ENCODE measurements at regions not wholly inside any gene's neighbourhood (a gene's known extent, or its start where the extent isn't known, plus 50 kb on each side); places are given as distances from the start of the nearest gene placed in this dataset.

DNA sequence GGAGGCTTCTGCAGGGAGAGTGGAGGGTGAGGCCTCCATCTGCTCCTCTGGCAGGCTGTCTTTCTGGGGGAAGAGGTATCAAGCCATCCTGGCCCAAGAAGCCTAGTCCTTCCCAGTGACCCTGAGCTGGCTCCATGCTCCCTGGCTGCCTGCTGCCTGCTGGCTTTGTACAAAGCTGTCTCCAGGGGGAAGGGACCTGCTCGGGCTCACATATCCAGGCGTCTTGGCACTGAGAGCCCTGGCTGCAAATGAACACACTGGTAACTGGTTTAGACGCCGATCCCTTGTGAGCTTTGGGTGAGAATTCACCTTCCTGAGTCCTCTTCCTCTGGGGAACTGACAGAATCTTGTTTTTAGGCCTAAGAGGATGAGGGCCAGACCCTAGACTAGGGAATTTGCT lies 210.3 kb upstream of the ZBED5 start:
- no peak overlapping the region for H3K27ac ChIP-seq (ENCODE audit: low read depth in 2 of 2, low read length in 1 of 2)
- H3K4me1 ChIP-seq (ENCODE audit: control insufficient read depth in 2 of 2, insufficient read depth in 2 of 2, low read length in 1 of 2) = no peaks in the 10 kb centered on the region
- no peak overlapping the region for H3K4me3 ChIP-seq (ENCODE audit: low read depth in 1 of 2, low read length in 2 of 2)
- WGBS, 2 donors = 81 to 93% methylated on average over 4 of the region's 4 CpGs
- H3K9me3 ChIP-seq (ENCODE audit: control insufficient read depth in 2 of 2, insufficient read depth in 1 of 2, low read depth in 1 of 2, low read length in 1 of 2) = no peaks in the 10 kb centered on the region
- H3K27me3 ChIP-seq (ENCODE audit: control insufficient read depth in 1 of 2, insufficient read depth in 2 of 2, low read length in 2 of 2) = no peaks in the 10 kb centered on the region
- no peaks in the 10 kb centered on the region for H3K36me3 ChIP-seq (ENCODE audit: control insufficient read depth in 2 of 2, insufficient read depth in 2 of 2, low read length in 1 of 2)

DNA sequence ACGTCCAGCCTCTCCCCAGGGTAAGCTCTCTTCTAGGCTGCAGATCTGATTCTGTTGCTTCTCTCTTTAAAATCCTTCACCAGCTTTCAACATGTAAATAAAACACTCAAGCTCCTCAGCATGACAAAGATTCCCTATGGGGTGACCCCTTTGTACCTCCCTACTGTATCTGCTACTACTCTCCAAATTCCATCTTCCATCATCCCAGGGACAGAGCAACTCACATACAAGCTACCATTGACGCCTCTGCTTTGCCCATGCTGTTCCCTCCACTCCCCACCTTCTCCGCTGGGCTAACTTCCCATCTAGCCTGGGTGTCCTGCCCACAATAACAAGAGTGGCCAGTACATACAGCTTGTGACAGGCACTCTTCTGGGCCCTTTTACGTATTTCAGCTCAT lies 207.5 kb upstream of the ZBED5 start:
- WGBS, 2 donors = 91 to 94% methylated on average over 4 of the region's 4 CpGs
- Histone ChIP-seq H3K27ac (ENCODE audit: low read depth in 2 of 2, low read length in 1 of 2) (no peak overlapping the region), H3K4me3 (ENCODE audit: low read depth in 1 of 2, low read length in 2 of 2) (no peak overlapping the region), H3K27me3 (ENCODE audit: control insufficient read depth in 1 of 2, insufficient read depth in 2 of 2, low read length in 2 of 2) (no peaks in the 10 kb centered on the region), H3K9me3 (ENCODE audit: control insufficient read depth in 2 of 2, insufficient read depth in 1 of 2, low read depth in 1 of 2, low read length in 1 of 2) (no peaks in the 10 kb centered on the region), H3K4me1 (ENCODE audit: control insufficient read depth in 2 of 2, insufficient read depth in 2 of 2, low read length in 1 of 2) (no peaks in the 10 kb centered on the region), H3K36me3 (ENCODE audit: control insufficient read depth in 2 of 2, insufficient read depth in 2 of 2, low read length in 1 of 2) (no peaks in the 10 kb centered on the region)

DNA sequence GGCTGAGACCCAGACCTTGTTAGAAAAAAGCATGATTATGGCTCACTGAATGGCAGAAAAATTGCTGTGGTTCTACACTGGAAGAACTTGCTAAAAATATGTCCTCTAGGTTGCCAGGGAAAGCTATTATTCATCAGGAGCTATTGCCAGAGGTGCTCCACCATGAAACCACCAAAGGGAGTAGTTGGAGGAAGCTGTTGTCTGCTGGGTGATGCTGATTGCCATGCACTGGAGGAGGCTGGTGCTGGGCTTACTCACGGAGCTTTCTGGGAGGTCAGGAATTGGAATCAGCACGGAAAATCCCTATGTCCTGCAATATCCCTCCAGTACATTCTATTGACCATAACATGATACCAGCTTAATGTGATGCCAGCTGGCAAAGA lies 199.6 kb upstream of the ZBED5 start:
- Histone ChIP-seq H3K4me3 (ENCODE audit: low read depth in 1 of 2, low read length in 2 of 2) (no peak overlapping the region), H3K27me3 (ENCODE audit: control insufficient read depth in 1 of 2, insufficient read depth in 2 of 2, low read length in 2 of 2) (no peaks in the 10 kb centered on the region), H3K9me3 (ENCODE audit: control insufficient read depth in 2 of 2, insufficient read depth in 1 of 2, low read depth in 1 of 2, low read length in 1 of 2) (peaks cover 3 to 4% of the 10 kb centered on the region in 2 donors), H3K27ac (ENCODE audit: low read depth in 2 of 2, low read length in 1 of 2) (no peak overlapping the region), H3K36me3 (ENCODE audit: control insufficient read depth in 2 of 2, insufficient read depth in 2 of 2, low read length in 1 of 2) (no peaks in the 10 kb centered on the region), H3K4me1 (ENCODE audit: control insufficient read depth in 2 of 2, insufficient read depth in 2 of 2, low read length in 1 of 2) (no peaks in the 10 kb centered on the region)
- 78 to 90% methylated on average over 2 of the region's 2 CpGs for WGBS, 2 donors

DNA sequence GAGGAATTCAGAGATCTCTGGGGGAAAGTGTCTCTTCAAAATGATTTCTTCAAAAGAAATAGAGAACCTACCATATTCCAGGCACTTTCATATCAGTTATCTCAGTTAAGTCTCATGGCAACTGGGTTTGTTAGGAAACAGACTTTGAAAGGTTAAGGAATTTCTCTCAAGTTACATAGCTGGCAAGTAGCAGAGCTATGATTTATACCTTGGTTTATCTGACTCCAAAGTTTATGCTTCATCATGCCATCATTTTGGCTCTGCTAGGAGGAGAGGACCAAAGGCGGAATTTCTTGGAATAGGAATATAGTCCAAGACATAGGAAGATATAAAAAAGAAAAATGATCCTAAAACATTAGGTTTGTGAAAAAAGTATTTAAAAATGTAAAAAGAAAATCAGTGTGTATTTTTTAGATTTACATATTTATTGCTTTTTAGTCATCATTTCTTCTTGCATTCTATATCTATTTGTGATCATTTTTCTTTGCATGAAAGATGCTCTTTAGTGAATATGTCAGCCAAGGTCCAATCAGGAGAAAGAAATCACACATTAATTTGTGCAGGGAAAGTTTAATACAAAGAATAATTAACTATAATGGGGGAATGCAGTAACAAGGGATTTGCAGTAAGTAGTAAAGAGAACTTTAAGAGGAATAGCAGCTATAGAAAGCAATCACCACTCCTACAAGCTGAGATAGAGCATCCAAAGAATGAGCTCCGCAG lies 199.1 kb upstream of the ZBED5 start:
- H3K9me3 ChIP-seq (ENCODE audit: control insufficient read depth in 2 of 2, insufficient read depth in 1 of 2, low read depth in 1 of 2, low read length in 1 of 2) = peaks cover 3 to 4% of the 10 kb centered on the region in 2 donors
- H3K36me3 ChIP-seq (ENCODE audit: control insufficient read depth in 2 of 2, insufficient read depth in 2 of 2, low read length in 1 of 2) = no peaks in the 10 kb centered on the region
- no peaks in the 10 kb centered on the region for H3K4me1 ChIP-seq (ENCODE audit: control insufficient read depth in 2 of 2, insufficient read depth in 2 of 2, low read length in 1 of 2)
- no peaks in the 10 kb centered on the region for H3K27me3 ChIP-seq (ENCODE audit: control insufficient read depth in 1 of 2, insufficient read depth in 2 of 2, low read length in 2 of 2)
- no peak overlapping the region for H3K27ac ChIP-seq (ENCODE audit: low read depth in 2 of 2, low read length in 1 of 2)
- H3K4me3 ChIP-seq (ENCODE audit: low read depth in 1 of 2, low read length in 2 of 2) = no peak overlapping the region
- 92 to 93% methylated on average over 2 of the region's 2 CpGs for WGBS, 2 donors

DNA sequence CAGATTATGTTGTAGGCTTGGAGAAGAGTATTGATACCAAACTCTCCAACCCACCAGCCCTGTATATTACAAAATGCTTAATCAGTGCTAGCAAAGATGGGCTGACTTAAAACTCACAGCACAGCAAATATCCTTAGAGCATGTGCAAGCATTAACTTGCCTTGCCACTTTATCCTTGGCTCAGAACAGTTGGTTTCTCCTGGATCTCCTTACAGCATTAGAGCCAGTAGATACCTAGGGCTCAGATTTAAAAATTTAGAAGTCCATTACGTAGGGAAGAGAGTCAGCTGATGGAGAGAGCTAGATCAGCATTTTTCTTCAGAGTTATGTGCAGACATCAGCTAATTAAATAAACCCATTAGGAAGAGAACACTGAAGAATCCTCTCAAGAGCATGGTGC lies 198.5 kb upstream of the ZBED5 start:
- WGBS, 2 donors = 52 to 55% methylated on average over 1 of the region's 1 CpG
- no peaks in the 10 kb centered on the region for H3K36me3 ChIP-seq (ENCODE audit: control insufficient read depth in 2 of 2, insufficient read depth in 2 of 2, low read length in 1 of 2)
- H3K4me3 ChIP-seq (ENCODE audit: low read depth in 1 of 2, low read length in 2 of 2) = no peak overlapping the region
- H3K4me1 ChIP-seq (ENCODE audit: control insufficient read depth in 2 of 2, insufficient read depth in 2 of 2, low read length in 1 of 2) = no peaks in the 10 kb centered on the region
- H3K27ac ChIP-seq (ENCODE audit: low read depth in 2 of 2, low read length in 1 of 2) = no peak overlapping the region
- no peaks in the 10 kb centered on the region for H3K27me3 ChIP-seq (ENCODE audit: control insufficient read depth in 1 of 2, insufficient read depth in 2 of 2, low read length in 2 of 2)
- H3K9me3 ChIP-seq (ENCODE audit: control insufficient read depth in 2 of 2, insufficient read depth in 1 of 2, low read depth in 1 of 2, low read length in 1 of 2) = peaks cover 3 to 4% of the 10 kb centered on the region in 2 donors

DNA sequence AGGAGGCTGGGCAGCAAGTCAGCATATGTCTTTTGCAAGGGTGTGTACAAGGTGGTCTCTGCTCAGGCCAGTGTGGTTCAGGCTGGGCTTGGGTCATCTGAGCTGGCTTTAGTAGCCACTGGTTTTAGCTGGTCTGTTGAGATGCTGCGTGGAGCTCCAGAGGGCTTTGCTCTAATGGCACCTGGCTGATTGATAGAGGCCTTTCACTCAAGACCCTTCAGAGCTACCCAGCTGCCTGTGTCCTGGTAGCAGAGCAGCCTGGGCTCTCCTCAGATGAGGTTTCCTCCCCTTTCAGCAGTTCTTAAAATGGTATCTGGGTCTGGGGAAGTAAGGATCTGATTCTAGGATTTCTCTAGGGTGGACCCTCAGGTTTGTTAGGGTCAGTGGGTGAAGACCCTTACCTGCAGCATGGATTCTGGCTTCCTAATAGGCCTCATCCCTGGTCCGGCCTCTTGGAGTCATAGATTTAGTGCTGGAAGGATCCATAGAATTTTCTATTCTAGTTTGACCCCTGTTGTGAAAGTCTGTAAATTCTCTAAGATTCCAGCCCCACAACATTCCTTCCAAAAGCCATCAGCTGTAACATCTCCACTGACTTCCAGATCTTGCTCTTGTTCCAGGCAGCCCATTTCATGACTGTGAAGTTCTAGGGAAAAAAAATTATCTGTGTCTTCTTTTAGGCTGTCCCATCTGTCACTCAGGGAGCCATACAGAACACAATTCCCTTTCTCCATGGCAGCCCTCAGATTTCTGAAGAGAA lies 190.2 kb upstream of the ZBED5 start:
- no peak overlapping the region for H3K4me3 ChIP-seq (ENCODE audit: low read depth in 1 of 2, low read length in 2 of 2)
- H3K4me1 ChIP-seq (ENCODE audit: control insufficient read depth in 2 of 2, insufficient read depth in 2 of 2, low read length in 1 of 2) = no peaks in the 10 kb centered on the region
- H3K27ac ChIP-seq (ENCODE audit: low read depth in 2 of 2, low read length in 1 of 2) = no peak overlapping the region
- WGBS, 2 donors = 61 to 65% methylated on average over 2 of the region's 2 CpGs
- no peaks in the 10 kb centered on the region for H3K36me3 ChIP-seq (ENCODE audit: control insufficient read depth in 2 of 2, insufficient read depth in 2 of 2, low read length in 1 of 2)
- H3K27me3 ChIP-seq (ENCODE audit: control insufficient read depth in 1 of 2, insufficient read depth in 2 of 2, low read length in 2 of 2) = no peaks in the 10 kb centered on the region
- no peaks in the 10 kb centered on the region for H3K9me3 ChIP-seq (ENCODE audit: control insufficient read depth in 2 of 2, insufficient read depth in 1 of 2, low read depth in 1 of 2, low read length in 1 of 2)

DNA sequence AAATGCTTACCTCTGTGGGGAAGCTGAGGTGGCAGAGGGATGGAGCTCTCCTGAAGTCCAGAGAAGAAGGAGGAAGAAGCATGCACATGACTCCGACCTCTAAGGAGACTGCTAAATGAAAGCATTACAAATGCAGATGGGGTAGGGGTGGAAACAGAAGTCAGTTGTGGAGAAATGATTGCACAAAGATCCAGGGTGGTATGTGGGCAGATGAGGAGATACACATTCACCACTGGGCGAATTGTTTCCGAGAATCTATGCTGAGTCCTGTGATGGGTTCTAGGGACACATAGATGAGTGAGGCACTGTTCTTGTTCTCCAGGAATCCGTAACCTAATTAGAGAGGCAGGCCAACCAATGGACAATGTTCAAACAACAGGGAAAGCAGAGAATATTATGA lies 188.9 kb upstream of the ZBED5 start:
- no peaks in the 10 kb centered on the region for H3K4me1 ChIP-seq (ENCODE audit: control insufficient read depth in 2 of 2, insufficient read depth in 2 of 2, low read length in 1 of 2)
- no peak overlapping the region for H3K27ac ChIP-seq (ENCODE audit: low read depth in 2 of 2, low read length in 1 of 2)
- H3K36me3 ChIP-seq (ENCODE audit: control insufficient read depth in 2 of 2, insufficient read depth in 2 of 2, low read length in 1 of 2) = no peaks in the 10 kb centered on the region
- no peaks in the 10 kb centered on the region for H3K27me3 ChIP-seq (ENCODE audit: control insufficient read depth in 1 of 2, insufficient read depth in 2 of 2, low read length in 2 of 2)
- no peak overlapping the region for H3K4me3 ChIP-seq (ENCODE audit: low read depth in 1 of 2, low read length in 2 of 2)
- 91 to 93% methylated on average over 4 of the region's 4 CpGs for WGBS, 2 donors
- no peaks in the 10 kb centered on the region for H3K9me3 ChIP-seq (ENCODE audit: control insufficient read depth in 2 of 2, insufficient read depth in 1 of 2, low read depth in 1 of 2, low read length in 1 of 2)

DNA sequence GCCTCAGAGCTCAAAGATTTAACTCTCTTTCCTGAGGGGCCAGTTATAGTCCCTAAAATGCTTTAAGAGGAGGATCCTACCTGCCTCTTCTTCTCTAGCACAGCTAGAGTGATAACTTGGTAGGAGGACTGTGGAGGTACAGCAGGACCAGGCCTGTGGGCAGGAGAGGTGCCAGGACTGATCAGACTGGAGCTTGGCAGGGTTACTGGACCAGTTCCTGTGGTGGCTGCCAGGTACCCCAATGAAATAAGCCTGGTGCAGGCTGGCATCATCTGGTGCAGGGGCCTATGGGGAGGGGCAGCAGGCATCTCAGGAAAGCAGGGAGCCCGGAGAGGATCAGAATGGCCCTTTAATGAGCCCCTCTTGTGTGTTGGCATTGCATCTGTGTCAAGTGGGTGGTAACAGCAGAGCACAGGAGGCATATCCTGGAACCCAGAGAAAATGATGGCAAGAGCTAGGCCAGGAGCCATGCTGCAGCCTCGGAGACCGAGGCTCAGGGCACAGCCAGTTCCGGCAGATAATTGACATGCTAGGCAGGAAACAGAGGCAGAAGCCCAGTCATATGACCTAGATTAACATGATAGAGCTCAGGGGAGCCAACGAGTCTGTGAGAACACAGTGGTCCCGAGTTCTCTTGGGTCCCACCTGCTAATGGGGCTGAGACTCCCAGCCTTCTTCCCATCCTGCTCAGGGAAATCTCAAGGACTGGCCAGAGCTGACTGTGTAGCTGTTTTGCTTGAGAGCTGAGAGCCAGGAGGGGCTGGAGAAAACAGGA lies 187.5 kb upstream of the ZBED5 start:
- 84 to 85% methylated on average over 6 of the region's 6 CpGs for WGBS, 2 donors
- H3K4me3 ChIP-seq (ENCODE audit: low read depth in 1 of 2, low read length in 2 of 2) = no peak overlapping the region
- no peaks in the 10 kb centered on the region for H3K36me3 ChIP-seq (ENCODE audit: control insufficient read depth in 2 of 2, insufficient read depth in 2 of 2, low read length in 1 of 2)
- no peak overlapping the region for H3K27ac ChIP-seq (ENCODE audit: low read depth in 2 of 2, low read length in 1 of 2)
- H3K9me3 ChIP-seq (ENCODE audit: control insufficient read depth in 2 of 2, insufficient read depth in 1 of 2, low read depth in 1 of 2, low read length in 1 of 2) = no peaks in the 10 kb centered on the region
- H3K27me3 ChIP-seq (ENCODE audit: control insufficient read depth in 1 of 2, insufficient read depth in 2 of 2, low read length in 2 of 2) = no peaks in the 10 kb centered on the region
- no peaks in the 10 kb centered on the region for H3K4me1 ChIP-seq (ENCODE audit: control insufficient read depth in 2 of 2, insufficient read depth in 2 of 2, low read length in 1 of 2)

DNA sequence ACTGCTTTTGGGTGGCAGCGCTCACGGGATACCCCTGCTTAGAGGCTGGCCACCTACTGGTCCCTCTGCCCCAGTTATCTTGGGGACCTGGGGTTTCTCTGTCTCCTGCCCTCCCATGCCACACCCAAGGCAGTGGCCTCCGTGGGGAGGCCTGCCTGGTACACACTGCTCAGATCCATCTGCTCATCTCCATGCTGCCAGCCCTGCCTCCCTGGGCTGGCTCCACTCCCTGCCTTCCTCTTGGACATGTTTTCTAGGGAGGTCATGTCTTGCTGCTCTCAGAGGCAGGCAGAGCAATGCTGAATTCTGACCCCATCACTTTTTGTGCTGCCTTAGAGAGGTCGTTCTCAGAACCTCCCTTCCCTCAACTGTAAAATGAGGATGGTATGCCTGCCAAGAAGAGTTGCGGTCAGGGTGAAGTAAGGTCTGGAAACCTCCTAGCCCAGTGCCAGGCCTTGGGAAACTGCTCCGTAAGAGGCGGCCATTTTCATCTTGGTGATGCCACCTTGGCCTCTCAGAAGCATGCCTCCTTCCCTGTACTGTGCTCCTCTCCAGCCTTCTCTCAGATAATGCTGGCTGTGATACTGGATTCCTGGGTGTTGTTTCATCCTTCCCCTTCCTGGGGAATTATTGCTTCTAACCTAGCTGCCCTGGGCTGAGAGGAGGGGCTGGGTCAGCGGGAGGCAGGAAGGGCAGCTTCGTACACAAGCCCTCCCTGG lies 186.4 kb upstream of the ZBED5 start:
- WGBS, 2 donors = 80 to 81% methylated on average over 9 of the region's 9 CpGs
- H3K4me3 ChIP-seq (ENCODE audit: low read depth in 1 of 2, low read length in 2 of 2) = no peak overlapping the region
- H3K27ac ChIP-seq (ENCODE audit: low read depth in 2 of 2, low read length in 1 of 2) = no peak overlapping the region
- no peaks in the 10 kb centered on the region for H3K27me3 ChIP-seq (ENCODE audit: control insufficient read depth in 1 of 2, insufficient read depth in 2 of 2, low read length in 2 of 2)
- no peaks in the 10 kb centered on the region for H3K36me3 ChIP-seq (ENCODE audit: control insufficient read depth in 2 of 2, insufficient read depth in 2 of 2, low read length in 1 of 2)
- no peaks in the 10 kb centered on the region for H3K9me3 ChIP-seq (ENCODE audit: control insufficient read depth in 2 of 2, insufficient read depth in 1 of 2, low read depth in 1 of 2, low read length in 1 of 2)
- no peaks in the 10 kb centered on the region for H3K4me1 ChIP-seq (ENCODE audit: control insufficient read depth in 2 of 2, insufficient read depth in 2 of 2, low read length in 1 of 2)
